GM19328 (cell line): ENCODE measurements at regions not wholly inside any gene's neighbourhood (a gene's known extent, or its start where the extent isn't known, plus 50 kb on each side); places are given as distances from the start of the nearest gene placed in this dataset.
"Not testable (repeated sequence)": the region's sequence is repeated elsewhere in the genome, so short reads cannot be mapped to it uniquely, and the experiment has no call there.

Source experiments
- ATAC-seq: cut with Tn5 transposase; IDR thresholded peaks from one replicate; pipeline ENCODE4 v1.9.1; 2021; ENCODE audit warnings: mild to moderate bottlenecking, moderate library complexity; ENCODE audit not compliant: unreplicated experiment

- ATAC-seq, result no peak
Measured at GRCh38 chr4:11693693-11694092, 265.0 kb upstream of the HS3ST1 start.

- ATAC-seq, result no peak
Measured at GRCh38 chr4:11691236-11691635, 262.5 kb upstream of the HS3ST1 start.

- no peak for ATAC-seq
Measured at GRCh38 chr4:11687727-11688126, 259.0 kb upstream of the HS3ST1 start.

GRCh38 chr4:11685481-11685880, 256.8 kb upstream of the HS3ST1 start:
- ATAC-seq, result no peak

- no peak for ATAC-seq
Measured at GRCh38 chr4:11675051-11675800, 246.5 kb upstream of the HS3ST1 start.

GRCh38 chr4:11670304-11670703, 241.6 kb upstream of the HS3ST1 start:
- no peak for ATAC-seq

GRCh38 chr4:11669156-11669555, 240.5 kb upstream of the HS3ST1 start:
- ATAC-seq, result no peak

GRCh38 chr4:11663114-11663513, 234.4 kb upstream of the HS3ST1 start:
- ATAC-seq, result no peak

GRCh38 chr4:11650801-11651596, 222.3 kb upstream of the HS3ST1 start:
- ATAC-seq, result no peak

- no peak for ATAC-seq
Measured at GRCh38 chr4:11647433-11647832, 218.7 kb upstream of the HS3ST1 start.

GRCh38 chr4:11643081-11643480, 214.4 kb upstream of the HS3ST1 start:
- ATAC-seq, result not testable (repeated sequence)

GRCh38 chr4:11640584-11640983, 211.9 kb upstream of the HS3ST1 start:
- no peak for ATAC-seq

GRCh38 chr4:11636551-11636950, 207.9 kb upstream of the HS3ST1 start:
- no peak for ATAC-seq

GRCh38 chr4:11636031-11636430, 207.3 kb upstream of the HS3ST1 start:
- no peak for ATAC-seq

GRCh38 chr4:11635342-11635741, 206.6 kb upstream of the HS3ST1 start:
- no peak for ATAC-seq

GRCh38 chr4:11634283-11634682, 205.6 kb upstream of the HS3ST1 start:
- no peak for ATAC-seq

GRCh38 chr4:11633430-11633829, 204.7 kb upstream of the HS3ST1 start:
- ATAC-seq, result no peak

- ATAC-seq, result no peak
Measured at GRCh38 chr4:11632483-11632882, 203.8 kb upstream of the HS3ST1 start.

- ATAC-seq, result no peak
Measured at GRCh38 chr4:11632025-11632424, 203.3 kb upstream of the HS3ST1 start.

- ATAC-seq, result no peak
Measured at GRCh38 chr4:11631416-11631815, 202.7 kb upstream of the HS3ST1 start.

GRCh38 chr4:11628093-11628725, 199.5 kb upstream of the HS3ST1 start:
- no peak for ATAC-seq

GRCh38 chr4:11626066-11626465, 197.4 kb upstream of the HS3ST1 start:
- ATAC-seq, result no peak
